RWPE1 (cell line): ENCODE measurements at regions not wholly inside any gene's neighbourhood (a gene's known extent, or its start where the extent isn't known, plus 50 kb on each side); places are given as distances from the start of the nearest gene placed in this dataset.

Experiments used
- CTCF ChIA-PET: fragments of 350-600 bp; sonication (Branson Sonifier 250); formaldehyde crosslinking; extraction: SDS; loops from one replicate; lab custom pipeline; 2021; lab: Yijun Ruan, JAX
- POLR2A ChIA-PET: fragments of 400-600 bp; formaldehyde crosslinking; extraction: SDS; loops from one replicate; lab custom pipeline; 2020; ENCODE audit warnings: antibody characterized with exemption; ENCODE audit not compliant: low non-redundant PET; lab: Yijun Ruan, JAX
- DNase-seq: peaks from one replicate; pipeline ENCODE4 v3.0.0; 2012; ENCODE audit warnings: low spot score
- H3K27ac ChIP-seq: fragments of 450-650 bp; 2 replicates; pipeline ENCODE4 v1.5.1; 2017
- CTCF ChIP-seq: fragments of 450-650 bp; conservative IDR thresholded peaks from 2 replicates; pipeline ENCODE4 v1.5.1; 2017; ENCODE audit warnings: low read depth, mild to moderate bottlenecking

GRCh38 chr2:163247847-163248220 lies 409.3 kb upstream of the KCNH7 start:
- CTCF ChIA-PET, result no interaction called here
- no peak for DNase-seq
- no peak overlapping the region for H3K27ac ChIP-seq
- TF ChIP-seq CTCF, result no peak
- POLR2A ChIA-PET, result no interaction called here

GRCh38 chr2:163247156-163247846 lies 408.7 kb upstream of the KCNH7 start:
- ChIA-PET CTCF (no interaction called here), POLR2A (no interaction called here)
- DNase-seq, result no peak
- H3K27ac ChIP-seq, result no peak overlapping the region
- no peak for TF ChIP-seq CTCF

- ChIA-PET POLR2A (no interaction called here), CTCF (interaction anchor here (0.5 to 0.6 kb wide), 2 partner anchors 54 to 1352 kb away, joined by 3 to 4 read pairs; no protein-coding TSS in a partner anchor)
- TF ChIP-seq CTCF, result no peak
- H3K27ac ChIP-seq, result no peak overlapping the region
- no peak for DNase-seq
These were observed 407.6 kb upstream of the KCNH7 start for GRCh38 chr2:163246135-163246534.

- TF ChIP-seq CTCF, result no peak
- no peak overlapping the region for H3K27ac ChIP-seq
- POLR2A ChIA-PET, result no interaction called here
- CTCF ChIA-PET, result no interaction called here
- DNase-seq, result no peak
These were observed 398.0 kb upstream of the KCNH7 start for GRCh38 chr2:163236553-163236952.

GRCh38 chr2:163231666-163232065 lies 393.1 kb upstream of the KCNH7 start:
- TF ChIP-seq CTCF, result no peak
- DNase-seq, result no peak
- ChIA-PET POLR2A (no interaction called here), CTCF (interaction anchor here (0.6 kb wide), 1 partner anchor 40 kb away, joined by 4 read pairs; no protein-coding TSS in a partner anchor)
- H3K27ac ChIP-seq, result no peak overlapping the region

- ChIA-PET POLR2A (no interaction called here), CTCF (interaction anchor here (0.6 kb wide), 1 partner anchor 31 kb away, joined by 4 read pairs; no protein-coding TSS in a partner anchor)
- H3K27ac ChIP-seq, result no peak overlapping the region
- no peak for TF ChIP-seq CTCF
- DNase-seq, result no peak
These were observed 375.1 kb upstream of the KCNH7 start for GRCh38 chr2:163213661-163214081.
